Activated naive CD8-positive, alpha-beta T cell treated with anti-CD3 and anti-CD28 coated beads for 36 hours (primary cell): ENCODE measurements at regions not wholly inside any gene's neighbourhood (a gene's known extent, or its start where the extent isn't known, plus 50 kb on each side); places are given as distances from the start of the nearest gene placed in this dataset.

Source experiments
- DNase-seq: peaks from one replicate; pipeline ENCODE4 v3.0.0; 2021
- H3K27ac Mint-ChIP-seq: one replicate; pipeline ENCODE4 v1.8.0; 2022; ENCODE audit warnings: mild to moderate bottlenecking, moderate library complexity, mixed read lengths
- H3K27me3 Mint-ChIP-seq: one replicate; pipeline ENCODE4 v1.8.0; 2022; ENCODE audit warnings: mild to moderate bottlenecking, mixed read lengths
- H3K36me3 Mint-ChIP-seq: one replicate; pipeline ENCODE4 v1.8.0; 2021; ENCODE audit warnings: mild to moderate bottlenecking, mixed read lengths
- H3K4me1 Mint-ChIP-seq: one replicate; pipeline ENCODE4 v1.8.0; 2021; ENCODE audit warnings: mixed read lengths
- H3K4me3 Mint-ChIP-seq: one replicate; pipeline ENCODE4 v1.8.0; 2022; ENCODE audit warnings: mild to moderate bottlenecking, moderate library complexity, mixed read lengths
- H3K9me3 Mint-ChIP-seq: one replicate; pipeline ENCODE4 v1.8.0; 2022; ENCODE audit warnings: mixed read lengths

DNA sequence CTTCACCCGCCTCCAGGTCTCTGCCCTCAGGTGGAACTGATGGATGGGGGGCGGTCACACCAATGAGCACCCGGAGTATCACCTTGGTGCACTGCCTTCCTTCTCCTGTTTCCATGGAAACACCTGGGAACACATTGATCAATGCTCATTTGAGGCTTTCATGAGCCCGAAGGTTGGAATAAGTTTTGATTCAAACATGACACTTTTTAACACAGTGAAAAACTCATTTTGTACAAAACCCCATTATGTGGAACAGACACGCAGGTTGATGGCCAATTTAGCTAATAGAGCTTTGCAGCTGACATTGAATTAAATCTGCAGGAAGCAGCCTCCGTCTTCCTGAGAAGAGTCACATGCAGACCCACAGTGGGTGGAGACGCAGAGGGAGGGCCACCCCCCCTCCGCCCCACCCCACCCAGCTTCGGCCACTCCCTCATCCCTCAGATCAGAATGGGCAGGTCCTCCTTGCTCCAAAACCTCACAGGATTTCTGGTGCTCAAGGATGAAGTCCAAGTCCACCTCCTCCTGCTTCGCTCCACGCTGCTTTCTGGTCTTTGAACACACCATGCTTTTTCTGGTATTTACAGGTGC, 96.0 kb upstream of the MYCN start:
- Mint-ChIP-seq H3K4me1 (no peaks in the 10 kb centered on the region), H3K4me3 (no peak overlapping the region), H3K9me3 (no peaks in the 10 kb centered on the region), H3K27me3 (peaks cover 2% of the 10 kb centered on the region), H3K36me3 (no peaks in the 10 kb centered on the region), H3K27ac (no peak overlapping the region)
- no peak for DNase-seq

DNA sequence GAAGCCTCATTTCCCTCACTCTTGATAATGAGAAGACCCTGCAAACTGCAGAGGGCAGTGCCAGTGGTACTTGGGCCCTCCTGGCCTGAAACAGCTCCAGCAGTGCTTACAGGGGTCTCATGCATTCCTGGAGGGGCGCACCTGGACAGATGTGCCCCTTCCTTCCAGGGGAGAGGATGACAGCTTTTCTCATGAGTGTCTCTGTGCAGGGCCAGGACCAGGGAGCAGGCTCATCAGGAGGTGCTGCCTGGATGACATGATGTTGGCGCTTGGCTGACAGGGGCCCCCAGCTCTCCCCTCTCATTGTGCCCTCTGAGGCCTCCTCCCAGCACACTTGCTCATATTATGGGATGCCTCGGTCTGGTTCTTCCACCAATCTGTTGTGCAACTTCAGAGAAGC, 95.1 kb upstream of the MYCN start:
- Mint-ChIP-seq H3K4me3 (no peak overlapping the region), H3K27me3 (peaks cover 2% of the 10 kb centered on the region), H3K27ac (no peak overlapping the region), H3K4me1 (no peaks in the 10 kb centered on the region), H3K9me3 (peaks cover 3% of the 10 kb centered on the region), H3K36me3 (no peaks in the 10 kb centered on the region)
- DNase-seq = no peak

DNA sequence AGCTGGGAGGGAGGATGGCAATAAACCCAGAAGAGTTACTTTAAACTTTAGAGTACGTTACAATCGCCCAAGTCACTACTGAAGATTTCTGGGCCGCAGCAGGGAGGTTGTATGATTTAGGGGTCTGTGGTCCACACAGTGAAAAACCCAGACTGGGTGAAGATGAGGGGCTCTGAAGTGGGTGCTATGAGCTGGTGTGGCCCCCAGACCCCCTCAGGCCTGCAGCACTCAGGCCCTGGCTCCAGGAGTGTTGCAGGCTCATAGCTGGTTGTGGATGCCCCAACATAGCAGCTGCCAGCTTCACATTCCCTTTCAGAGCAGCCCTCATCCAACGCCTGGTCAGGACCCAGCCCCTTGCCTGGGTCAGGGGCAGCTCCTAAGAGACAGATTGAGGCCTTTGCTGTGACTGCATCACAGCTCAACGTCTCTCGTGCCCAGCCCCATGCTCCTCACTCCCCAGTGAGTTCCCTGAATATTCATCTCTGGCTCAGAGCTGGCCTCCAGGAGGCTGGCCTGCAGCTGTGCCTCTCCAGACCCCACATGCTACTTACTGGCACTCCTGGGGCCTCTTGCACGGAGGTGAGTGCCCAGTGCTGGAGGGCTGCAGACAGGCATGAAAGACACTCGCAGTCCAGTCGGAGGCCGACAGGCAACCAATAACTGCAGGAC, 94.5 kb upstream of the MYCN start:
- H3K4me3 Mint-ChIP-seq = no peak overlapping the region
- no peak for DNase-seq
- peaks cover 2% of the 10 kb centered on the region for H3K27me3 Mint-ChIP-seq
- no peaks in the 10 kb centered on the region for H3K36me3 Mint-ChIP-seq
- H3K4me1 Mint-ChIP-seq = no peaks in the 10 kb centered on the region
- H3K27ac Mint-ChIP-seq = no peak overlapping the region
- H3K9me3 Mint-ChIP-seq = peaks cover 3% of the 10 kb centered on the region

DNA sequence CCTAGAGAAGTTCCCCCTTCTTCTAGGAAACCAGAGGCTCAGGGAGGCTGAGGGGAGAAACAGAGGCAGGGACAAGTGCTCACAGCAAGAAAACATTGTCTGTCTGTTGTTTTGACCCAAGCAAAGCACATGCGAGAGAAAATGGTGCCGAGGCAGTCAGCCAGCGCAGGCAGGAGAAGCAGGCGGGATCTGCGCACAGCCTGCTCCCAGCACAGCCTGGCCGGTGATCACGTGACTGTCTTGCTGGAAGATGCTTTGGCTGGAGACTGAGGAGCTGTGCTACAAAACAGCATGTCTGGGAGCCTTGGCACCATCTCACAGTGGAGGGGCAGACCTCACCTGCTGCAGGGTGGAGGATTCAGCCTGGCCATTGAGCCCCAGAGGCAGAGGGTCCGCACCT, 93.7 kb upstream of the MYCN start:
- H3K36me3 Mint-ChIP-seq = no peaks in the 10 kb centered on the region
- no peak for DNase-seq
- H3K9me3 Mint-ChIP-seq = peaks cover 3% of the 10 kb centered on the region
- H3K27ac Mint-ChIP-seq = no peak overlapping the region
- H3K4me3 Mint-ChIP-seq = no peak overlapping the region
- peaks cover 2% of the 10 kb centered on the region for H3K27me3 Mint-ChIP-seq
- no peaks in the 10 kb centered on the region for H3K4me1 Mint-ChIP-seq

DNA sequence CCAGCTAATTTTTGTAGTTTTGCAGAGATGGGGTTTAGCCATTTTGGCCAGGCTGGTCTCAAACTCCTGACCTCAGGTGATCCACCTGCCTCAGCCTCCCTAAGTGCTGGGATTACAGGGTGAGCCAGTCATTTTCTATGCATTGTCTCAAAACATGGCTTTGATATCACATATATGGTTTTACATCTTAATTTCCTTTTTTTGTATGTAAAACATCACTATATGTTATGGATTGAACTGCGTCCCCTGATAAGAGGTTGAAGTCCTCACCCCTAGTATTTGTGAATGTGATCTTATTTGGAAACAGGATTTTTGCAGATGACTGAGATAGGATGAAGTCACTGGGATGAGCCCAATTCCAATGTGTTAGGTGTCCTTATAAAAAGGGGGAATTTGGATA, 89.8 kb upstream of the MYCN start:
- DNase-seq = no peak
- Mint-ChIP-seq H3K27ac (no peak overlapping the region), H3K4me1 (no peaks in the 10 kb centered on the region), H3K9me3 (peaks cover 3% of the 10 kb centered on the region), H3K36me3 (no peaks in the 10 kb centered on the region), H3K27me3 (peaks cover 7% of the 10 kb centered on the region), H3K4me3 (no peak overlapping the region)

DNA sequence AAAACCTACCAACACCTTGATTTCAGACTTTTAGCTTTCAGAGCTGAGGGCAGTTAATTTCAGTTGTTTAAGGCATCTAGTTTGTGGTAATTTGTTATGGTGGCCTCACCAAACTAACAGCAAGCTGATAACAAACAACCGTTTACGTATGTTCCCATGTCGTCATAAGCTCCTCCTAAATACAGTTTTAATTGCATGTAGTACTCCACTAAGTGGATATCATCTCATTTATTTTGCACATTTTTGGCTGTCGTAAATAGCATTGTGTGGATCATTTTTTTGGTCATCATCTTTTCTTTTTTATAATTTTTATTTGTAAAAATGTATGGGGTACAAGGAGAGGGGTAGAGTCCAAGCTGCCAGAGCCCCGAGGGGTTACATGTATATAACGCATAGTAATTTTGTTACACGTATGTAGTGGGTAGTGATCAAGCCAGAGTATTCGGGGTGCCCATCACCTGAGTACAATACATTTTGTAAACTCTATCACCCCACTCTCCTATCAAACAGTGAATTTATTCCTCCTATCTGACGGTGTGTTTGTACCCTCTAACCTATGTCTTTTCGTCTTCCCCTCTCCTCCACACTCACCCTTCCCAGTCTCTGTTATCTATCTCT, 89.2 kb upstream of the MYCN start:
- H3K36me3 Mint-ChIP-seq = no peaks in the 10 kb centered on the region
- H3K9me3 Mint-ChIP-seq = peaks cover 3% of the 10 kb centered on the region
- no peak overlapping the region for H3K27ac Mint-ChIP-seq
- no peak overlapping the region for H3K4me3 Mint-ChIP-seq
- H3K4me1 Mint-ChIP-seq = no peaks in the 10 kb centered on the region
- peaks cover 9% of the 10 kb centered on the region for H3K27me3 Mint-ChIP-seq
- DNase-seq = no peak

DNA sequence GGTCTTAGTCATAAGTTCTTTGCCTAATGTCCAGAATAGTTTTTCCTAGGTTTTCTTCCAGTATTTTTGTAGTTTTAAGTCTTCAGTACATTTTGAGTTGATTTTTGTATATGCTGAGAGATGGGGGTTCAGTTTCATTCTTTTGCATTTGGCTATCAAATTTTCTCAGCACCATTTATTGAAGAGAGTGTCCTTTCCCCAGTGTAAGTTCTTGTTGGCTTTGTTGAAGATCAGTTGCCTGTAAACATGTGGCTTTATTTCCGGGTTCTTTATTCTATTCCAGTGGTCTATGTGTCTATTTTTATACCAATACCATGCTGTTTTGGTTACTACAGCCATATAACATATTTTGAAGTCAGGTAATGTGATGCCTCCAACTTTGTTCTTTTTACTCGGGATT, 87.5 kb upstream of the MYCN start:
- peaks cover 3% of the 10 kb centered on the region for H3K9me3 Mint-ChIP-seq

DNA sequence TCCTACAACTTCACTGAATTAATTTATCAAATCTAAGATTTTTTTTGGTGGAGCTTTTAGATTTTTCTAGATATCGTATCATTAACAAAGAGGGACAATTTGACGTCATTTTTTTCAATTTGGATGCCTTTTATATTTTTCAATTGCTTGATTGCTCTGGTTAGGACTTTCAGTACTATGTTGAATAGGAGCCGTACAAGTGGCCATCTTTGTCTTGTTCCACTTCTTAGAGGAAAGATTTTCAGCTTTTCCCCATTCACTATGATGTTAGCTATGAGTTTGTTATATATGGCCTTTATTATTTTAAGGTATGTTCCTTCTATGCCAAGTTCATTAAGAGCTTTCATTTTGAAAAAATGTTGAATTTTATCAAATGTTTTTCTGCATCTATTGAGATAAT, 86.4 kb upstream of the MYCN start:
- no peaks in the 10 kb centered on the region for H3K4me1 Mint-ChIP-seq
- no peak overlapping the region for H3K4me3 Mint-ChIP-seq
- no peaks in the 10 kb centered on the region for H3K36me3 Mint-ChIP-seq
- peaks cover 17% of the 10 kb centered on the region for H3K27me3 Mint-ChIP-seq
- H3K27ac Mint-ChIP-seq = no peak overlapping the region
- peaks cover 3% of the 10 kb centered on the region for H3K9me3 Mint-ChIP-seq
- no peak for DNase-seq

More for the DNA sequence above, 87.5 kb upstream of the MYCN start:
- DNase-seq = no peak
- H3K27ac Mint-ChIP-seq = no peak overlapping the region
- H3K36me3 Mint-ChIP-seq = no peaks in the 10 kb centered on the region
- H3K4me1 Mint-ChIP-seq = no peaks in the 10 kb centered on the region
- H3K4me3 Mint-ChIP-seq = no peak overlapping the region
- peaks cover 17% of the 10 kb centered on the region for H3K27me3 Mint-ChIP-seq

DNA sequence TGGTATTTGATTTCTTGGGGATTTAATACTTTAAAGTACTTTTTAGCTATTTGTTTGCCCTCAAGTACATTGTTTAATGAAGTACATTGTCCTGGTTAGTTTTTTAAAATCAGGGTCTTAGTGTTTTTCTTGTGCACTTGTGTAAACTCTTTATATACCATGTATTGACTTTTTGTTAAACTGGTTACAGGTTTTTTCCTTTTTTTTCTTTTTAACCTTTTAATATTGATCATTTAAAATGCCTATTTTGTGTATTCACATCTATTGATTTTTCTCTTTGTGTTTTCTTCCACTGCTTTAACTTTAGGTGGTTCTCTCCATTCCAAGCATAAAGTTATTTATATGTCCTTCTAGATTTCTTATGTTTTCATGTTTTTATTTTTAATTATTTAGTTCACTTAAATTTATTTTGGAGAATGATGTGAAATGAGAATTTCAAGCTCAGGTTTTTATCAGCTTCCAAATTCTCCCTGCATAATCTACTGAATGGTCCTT, 84.5 kb upstream of the MYCN start:
- DNase-seq = no peak
- H3K36me3 Mint-ChIP-seq = no peaks in the 10 kb centered on the region
- no peak overlapping the region for H3K4me3 Mint-ChIP-seq
- H3K4me1 Mint-ChIP-seq = no peaks in the 10 kb centered on the region
- H3K9me3 Mint-ChIP-seq = no peaks in the 10 kb centered on the region
- peaks cover 17% of the 10 kb centered on the region for H3K27me3 Mint-ChIP-seq
- H3K27ac Mint-ChIP-seq = no peak overlapping the region

DNA sequence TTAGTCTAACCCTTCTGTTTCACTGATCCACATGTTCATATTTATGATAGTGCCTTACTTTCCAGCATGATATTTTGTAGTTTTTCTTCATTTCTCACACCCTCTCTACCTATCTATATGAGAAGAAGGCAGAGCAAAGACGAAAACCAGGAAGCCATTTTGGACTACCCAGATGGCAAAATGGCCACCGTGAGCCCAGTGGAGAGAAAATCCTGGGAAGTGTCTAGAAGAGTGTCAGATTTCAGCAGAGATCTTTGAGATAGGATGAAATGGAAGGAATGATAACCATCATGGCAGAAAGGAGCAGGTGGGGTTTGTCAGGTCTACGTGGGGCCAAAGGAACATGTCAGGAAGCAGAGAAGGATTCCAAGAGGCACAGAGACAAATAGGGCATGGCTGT, 84.0 kb upstream of the MYCN start:
- H3K27ac Mint-ChIP-seq = no peak overlapping the region
- no peaks in the 10 kb centered on the region for H3K36me3 Mint-ChIP-seq
- no peak overlapping the region for H3K4me3 Mint-ChIP-seq
- H3K27me3 Mint-ChIP-seq = peaks cover 17% of the 10 kb centered on the region
- H3K9me3 Mint-ChIP-seq = no peaks in the 10 kb centered on the region
- no peak for DNase-seq
- no peaks in the 10 kb centered on the region for H3K4me1 Mint-ChIP-seq

DNA sequence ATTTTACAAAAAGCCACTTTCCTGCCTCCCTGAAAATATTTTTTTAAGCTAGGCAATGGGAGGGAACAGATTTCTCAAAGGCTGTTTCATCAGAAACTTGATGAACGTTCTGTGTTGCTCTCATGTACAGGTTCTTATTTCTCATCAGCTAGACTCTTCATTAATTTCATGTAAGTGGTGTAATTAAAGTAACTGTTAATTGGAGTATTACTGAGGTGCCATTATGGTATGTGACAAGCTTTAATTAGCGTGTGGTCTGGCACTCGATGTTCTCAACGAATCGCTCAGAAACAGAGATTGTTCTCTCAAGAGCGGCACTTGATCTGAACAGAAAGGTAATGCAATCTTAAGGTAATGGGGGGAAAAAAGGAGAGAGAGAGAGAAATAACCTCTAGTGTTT, 81.9 kb upstream of the MYCN start:
- H3K27ac Mint-ChIP-seq = no peak overlapping the region
- no peaks in the 10 kb centered on the region for H3K9me3 Mint-ChIP-seq
- H3K36me3 Mint-ChIP-seq = no peaks in the 10 kb centered on the region
- H3K4me1 Mint-ChIP-seq = no peaks in the 10 kb centered on the region
- no peak for DNase-seq
- no peak overlapping the region for H3K4me3 Mint-ChIP-seq
- H3K27me3 Mint-ChIP-seq = peaks cover 21% of the 10 kb centered on the region

DNA sequence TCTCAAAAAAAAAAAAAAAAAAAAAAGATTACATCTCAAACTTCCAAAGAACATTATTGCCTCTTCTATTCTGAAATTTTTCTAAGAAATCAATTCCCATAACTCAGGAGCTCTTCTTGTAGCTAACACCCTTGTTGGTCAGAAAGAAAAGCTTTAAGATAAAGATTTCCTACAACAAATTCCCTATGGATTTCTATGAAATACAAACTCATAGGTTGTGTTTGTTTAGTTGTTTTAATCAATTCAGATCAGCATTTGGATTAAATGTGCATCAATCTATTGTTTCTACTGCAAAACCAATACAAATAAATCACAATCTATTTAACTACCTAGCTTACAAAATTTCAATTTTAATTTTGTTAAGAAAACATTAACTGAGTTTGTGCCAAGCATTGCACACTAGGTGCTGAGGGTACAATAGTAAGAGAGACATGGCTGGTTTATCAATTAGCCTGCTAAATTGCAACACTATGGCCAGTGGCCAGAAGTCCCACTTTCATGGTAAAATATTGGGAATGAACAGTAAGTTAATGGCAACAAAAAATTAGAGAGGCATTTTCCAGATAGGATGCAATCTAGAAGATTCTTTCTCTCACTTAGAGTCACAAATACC, 80.2 kb upstream of the MYCN start:
- H3K4me1 Mint-ChIP-seq = no peaks in the 10 kb centered on the region
- H3K9me3 Mint-ChIP-seq = no peaks in the 10 kb centered on the region

DNA sequence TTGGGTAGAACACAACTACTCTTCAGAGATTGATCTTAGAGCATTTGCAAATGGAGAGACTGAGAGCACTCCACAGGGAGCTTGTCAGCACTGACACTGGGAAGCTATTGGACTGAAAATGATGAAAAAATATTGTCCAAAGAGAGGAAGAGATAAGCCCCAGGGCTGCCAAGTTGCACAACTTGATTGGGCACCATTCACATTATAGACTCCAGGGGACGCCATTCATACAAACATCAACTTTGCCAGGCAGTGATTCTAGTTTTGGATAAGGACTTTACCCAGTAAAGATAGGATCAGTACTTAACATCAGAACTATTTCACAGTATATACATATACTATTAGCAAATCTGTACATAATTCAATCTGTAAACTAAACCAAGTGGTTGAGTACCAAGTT, 79.6 kb upstream of the MYCN start:
- Mint-ChIP-seq H3K36me3 (no peaks in the 10 kb centered on the region), H3K9me3 (no peaks in the 10 kb centered on the region), H3K4me1 (no peaks in the 10 kb centered on the region), H3K27ac (no peak overlapping the region), H3K4me3 (no peak overlapping the region), H3K27me3 (peaks cover 16% of the 10 kb centered on the region)
- no peak for DNase-seq

More for the DNA sequence above, 80.2 kb upstream of the MYCN start:
- Mint-ChIP-seq H3K27me3 (peaks cover 16% of the 10 kb centered on the region), H3K36me3 (no peaks in the 10 kb centered on the region), H3K27ac (no peak overlapping the region), H3K4me3 (no peak overlapping the region)
- DNase-seq = no peak

DNA sequence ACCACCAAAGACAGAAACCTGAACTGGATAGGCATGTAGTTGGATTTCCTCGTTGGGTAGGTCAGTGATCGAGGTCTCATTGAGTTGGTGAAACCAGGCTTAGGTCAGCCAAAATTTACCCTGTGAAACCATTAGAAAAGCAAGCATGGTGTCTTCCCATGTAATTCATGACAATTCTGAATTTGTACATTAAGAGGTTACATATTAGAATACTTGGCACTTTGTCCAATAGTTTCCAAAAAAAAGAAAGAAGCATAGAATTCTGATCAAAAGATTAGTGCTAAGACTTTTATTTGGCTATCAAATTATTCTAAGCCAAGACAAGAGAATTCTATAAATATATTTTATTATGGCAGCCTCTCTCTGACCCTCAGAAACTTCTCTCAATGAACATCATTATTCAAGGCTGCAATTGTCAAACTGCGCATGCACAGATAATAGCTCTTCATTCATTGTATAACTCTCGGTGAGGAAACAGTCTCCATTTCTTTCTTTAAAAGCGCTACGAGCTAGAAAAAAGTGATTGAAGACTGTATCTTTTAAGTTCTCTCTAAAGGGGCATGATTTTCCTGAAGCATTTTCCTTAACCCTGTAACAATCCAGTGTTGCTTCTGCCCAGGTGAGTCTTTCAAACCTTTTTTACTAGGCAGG, 79.1 kb upstream of the MYCN start:
- no peaks in the 10 kb centered on the region for H3K9me3 Mint-ChIP-seq
- no peak overlapping the region for H3K4me3 Mint-ChIP-seq
- no peak overlapping the region for H3K27ac Mint-ChIP-seq
- no peaks in the 10 kb centered on the region for H3K4me1 Mint-ChIP-seq
- no peaks in the 10 kb centered on the region for H3K36me3 Mint-ChIP-seq
- no peak for DNase-seq
- peaks cover 13% of the 10 kb centered on the region for H3K27me3 Mint-ChIP-seq

DNA sequence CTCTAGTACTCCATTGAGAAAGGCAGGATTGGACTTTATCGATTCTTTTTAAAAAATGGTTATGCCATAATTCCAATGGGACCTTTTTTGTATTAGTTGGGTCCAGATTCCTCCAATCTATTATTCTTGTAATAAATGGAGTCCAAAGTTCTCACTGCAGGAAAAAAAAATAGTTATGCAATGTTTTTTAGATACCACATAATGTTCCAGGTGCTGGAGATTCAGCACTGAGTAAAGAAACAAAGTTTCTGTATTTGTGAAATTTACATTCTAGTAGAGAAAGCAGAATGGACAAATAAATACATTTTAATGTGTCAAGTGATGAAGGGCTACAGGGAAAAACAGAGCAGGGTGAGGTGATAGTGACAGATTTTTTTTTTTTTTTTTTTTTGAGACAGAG, 78.5 kb upstream of the MYCN start:
- no peak for DNase-seq
- Mint-ChIP-seq H3K4me3 (no peak overlapping the region), H3K27ac (no peak overlapping the region), H3K4me1 (no peaks in the 10 kb centered on the region), H3K9me3 (no peaks in the 10 kb centered on the region), H3K27me3 (peaks cover 11% of the 10 kb centered on the region), H3K36me3 (no peaks in the 10 kb centered on the region)
